ENCODE measurements at regions not wholly inside any gene's neighbourhood (a gene's known extent, or its start where the extent isn't known, plus 50 kb on each side); places are given as distances from the start of the nearest gene placed in this dataset.
"Not testable (repeated sequence)": the region's sequence is repeated elsewhere in the genome, so short reads cannot be mapped to it uniquely, and the experiment has no call there.

- DNase-seq (ENCODE audit: low read depth, low spot score) = no peak
These were observed 760.1 kb downstream of the MAT2B start for GRCh38 chr5:164265566-164265965.

- DNase-seq (ENCODE audit: low read depth, low spot score) = no peak
These were observed 761.2 kb downstream of the MAT2B start for GRCh38 chr5:164266571-164266970.

GRCh38 chr5:164277720-164278119 is 772.3 kb downstream of the MAT2B start:
- no peak for DNase-seq (ENCODE audit: low read depth, low spot score)

GRCh38 chr5:164289526-164289925 is 784.1 kb downstream of the MAT2B start:
- no peak for DNase-seq (ENCODE audit: low read depth, low spot score)

- no peak for DNase-seq (ENCODE audit: low read depth, low spot score)
These were observed 791.2 kb downstream of the MAT2B start for GRCh38 chr5:164296603-164297080.

- DNase-seq (ENCODE audit: low read depth, low spot score) = no peak
These were observed 792.7 kb downstream of the MAT2B start for GRCh38 chr5:164298165-164298564.

GRCh38 chr5:164300295-164300694 is 794.9 kb downstream of the MAT2B start:
- no peak for DNase-seq (ENCODE audit: low read depth, low spot score)

- DNase-seq (ENCODE audit: low read depth, low spot score) = no peak
These were observed 795.7 kb downstream of the MAT2B start for GRCh38 chr5:164301136-164301535.

- no peak for DNase-seq (ENCODE audit: low read depth, low spot score)
These were observed 796.3 kb downstream of the MAT2B start for GRCh38 chr5:164301708-164302107.

- no peak for DNase-seq (ENCODE audit: low read depth, low spot score)
These were observed 797.3 kb downstream of the MAT2B start for GRCh38 chr5:164302533-164303235.

GRCh38 chr5:164303646-164304215 is 798.3 kb downstream of the MAT2B start:
- DNase-seq (ENCODE audit: low read depth, low spot score) = no peak

- DNase-seq (ENCODE audit: low read depth, low spot score) = peak; percentile 17
These were observed 801.2 kb downstream of the MAT2B start for GRCh38 chr5:164306662-164307061.

GRCh38 chr5:164312801-164313200 is 807.4 kb downstream of the MAT2B start:
- DNase-seq (ENCODE audit: low read depth, low spot score) = no peak

GRCh38 chr5:164317676-164318075 is 812.3 kb downstream of the MAT2B start:
- DNase-seq (ENCODE audit: low read depth, low spot score) = no peak

- DNase-seq (ENCODE audit: low read depth, low spot score) = no peak
These were observed 813.7 kb downstream of the MAT2B start for GRCh38 chr5:164319161-164319560.

- DNase-seq (ENCODE audit: low read depth, low spot score) = no peak
These were observed 818.8 kb downstream of the MAT2B start for GRCh38 chr5:164324239-164324638.

- DNase-seq (ENCODE audit: low read depth, low spot score) = no peak
These were observed 820.8 kb downstream of the MAT2B start for GRCh38 chr5:164326219-164326618.

GRCh38 chr5:164327166-164327565 is 821.7 kb downstream of the MAT2B start:
- not testable (repeated sequence) for DNase-seq (ENCODE audit: low read depth, low spot score)

GRCh38 chr5:164332349-164333196 is 827.2 kb downstream of the MAT2B start:
- DNase-seq (ENCODE audit: low read depth, low spot score) = no peak

- DNase-seq (ENCODE audit: low read depth, low spot score) = peak; percentile 30
These were observed 830.4 kb downstream of the MAT2B start for GRCh38 chr5:164335837-164336236.

- DNase-seq (ENCODE audit: low read depth, low spot score) = no peak
These were observed 830.9 kb downstream of the MAT2B start for GRCh38 chr5:164336276-164336675.

GRCh38 chr5:164336906-164337305 is 831.5 kb downstream of the MAT2B start:
- DNase-seq (ENCODE audit: low read depth, low spot score) = no peak

All from pulmonary artery endothelial cell (primary cell).